ENCODE measurements at regions not wholly inside any gene's neighbourhood (a gene's known extent, or its start where the extent isn't known, plus 50 kb on each side); places are given as distances from the start of the nearest gene placed in this dataset.

DNA sequence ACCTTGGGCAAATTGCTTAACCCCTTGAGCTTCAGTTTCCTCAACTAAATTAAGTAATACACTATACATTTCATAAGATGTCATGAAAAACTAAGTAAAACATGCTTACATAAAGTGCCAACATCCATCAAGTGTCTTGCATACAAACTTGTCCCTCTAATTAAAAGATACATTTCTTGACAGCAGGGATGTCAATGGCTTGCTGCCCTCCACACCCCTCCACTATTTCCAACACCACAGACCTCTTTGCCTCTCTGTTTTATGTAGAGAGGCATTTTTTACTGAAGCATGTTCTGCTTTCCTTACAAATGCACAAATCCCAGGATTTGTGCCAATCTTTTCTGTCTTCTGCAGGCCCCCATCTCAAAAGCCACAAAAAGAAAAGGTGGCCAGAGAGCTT lies 89.0 kb upstream of the HOXC13 start:
- Mint-ChIP-seq H3K27me3 (no peaks in the 10 kb centered on the region), H3K36me3 (no peaks in the 10 kb centered on the region), H3K4me1 (no peaks in the 10 kb centered on the region), H3K27ac (no peak overlapping the region), H3K4me3 (no peak overlapping the region), H3K9me3 (no peaks in the 10 kb centered on the region)

DNA sequence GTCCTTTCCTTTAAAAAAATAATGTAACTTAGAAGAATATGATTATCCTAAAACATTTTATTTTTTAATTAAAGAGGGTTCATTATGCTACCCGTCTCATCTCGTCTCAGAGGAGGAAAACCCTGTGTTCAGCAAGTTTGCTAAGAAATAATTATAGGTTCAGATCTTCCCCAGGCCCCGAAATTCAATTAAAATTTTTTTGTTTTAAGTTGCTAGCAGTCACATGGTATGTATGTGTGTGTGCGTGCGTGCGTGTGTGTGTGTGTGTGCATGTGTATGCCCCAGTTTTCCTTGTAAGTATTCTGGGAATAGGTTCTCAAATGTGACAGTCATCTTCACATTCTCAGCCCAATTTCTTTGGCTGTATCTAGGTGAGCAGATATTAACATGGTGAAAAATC lies 86.6 kb upstream of the HOXC13 start:
- Mint-ChIP-seq H3K27me3 (no peaks in the 10 kb centered on the region), H3K4me3 (no peak overlapping the region)

GRCh38 chr12:53852992-53853391 lies 85.6 kb upstream of the HOXC13 start:
- H3K27me3 Mint-ChIP-seq: no peaks in the 10 kb centered on the region
- no peaks in the 10 kb centered on the region for H3K36me3 Mint-ChIP-seq
- H3K4me1 Mint-ChIP-seq: no peaks in the 10 kb centered on the region
- no peaks in the 10 kb centered on the region for H3K9me3 Mint-ChIP-seq
- H3K27ac Mint-ChIP-seq: no peak overlapping the region
- no peak overlapping the region for H3K4me3 Mint-ChIP-seq

More for the DNA sequence above, 86.6 kb upstream of the HOXC13 start:
- no peaks in the 10 kb centered on the region for H3K36me3 Mint-ChIP-seq
- H3K4me1 Mint-ChIP-seq: no peaks in the 10 kb centered on the region
- no peak overlapping the region for H3K27ac Mint-ChIP-seq
- no peaks in the 10 kb centered on the region for H3K9me3 Mint-ChIP-seq

- H3K27ac Mint-ChIP-seq: no peak overlapping the region
- H3K9me3 Mint-ChIP-seq: no peaks in the 10 kb centered on the region
- H3K36me3 Mint-ChIP-seq: no peaks in the 10 kb centered on the region
- no peaks in the 10 kb centered on the region for H3K27me3 Mint-ChIP-seq
- H3K4me1 Mint-ChIP-seq: no peaks in the 10 kb centered on the region
- no peak overlapping the region for H3K4me3 Mint-ChIP-seq
These were observed 83.8 kb upstream of the HOXC13 start for GRCh38 chr12:53854701-53855316.

GRCh38 chr12:53856132-53856531 lies 82.5 kb upstream of the HOXC13 start:
- H3K27me3 Mint-ChIP-seq: no peaks in the 10 kb centered on the region

DNA sequence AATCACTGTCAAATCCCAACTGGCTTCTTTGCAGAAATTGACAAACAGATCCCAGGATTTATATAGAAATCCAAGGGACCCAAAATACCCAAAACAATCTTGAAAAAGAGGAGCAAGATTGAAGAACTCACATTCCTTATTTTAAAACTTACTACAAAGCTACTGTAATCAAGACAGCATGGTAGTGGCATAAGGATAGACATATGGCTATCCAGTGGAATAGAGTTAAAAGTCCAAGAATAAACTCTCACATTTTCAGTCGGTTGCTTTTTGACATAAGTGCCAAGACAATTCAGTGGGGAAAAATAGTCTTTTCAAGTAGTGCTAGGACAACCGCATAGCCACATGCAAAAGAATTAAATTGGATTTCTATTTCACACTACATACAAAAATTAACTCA lies 81.0 kb upstream of the HOXC13 start:
- no peak overlapping the region for H3K4me3 Mint-ChIP-seq
- no peaks in the 10 kb centered on the region for H3K27me3 Mint-ChIP-seq
- H3K4me1 Mint-ChIP-seq: no peaks in the 10 kb centered on the region
- H3K36me3 Mint-ChIP-seq: no peaks in the 10 kb centered on the region
- no peaks in the 10 kb centered on the region for H3K9me3 Mint-ChIP-seq
- H3K27ac Mint-ChIP-seq: no peak overlapping the region

More at GRCh38 chr12:53856132-53856531, 82.5 kb upstream of the HOXC13 start:
- H3K36me3 Mint-ChIP-seq: no peaks in the 10 kb centered on the region
- no peak overlapping the region for H3K4me3 Mint-ChIP-seq
- H3K27ac Mint-ChIP-seq: no peak overlapping the region
- no peaks in the 10 kb centered on the region for H3K4me1 Mint-ChIP-seq
- H3K9me3 Mint-ChIP-seq: no peaks in the 10 kb centered on the region

GRCh38 chr12:53860426-53861345 lies 77.9 kb upstream of the HOXC13 start:
- no peaks in the 10 kb centered on the region for H3K27me3 Mint-ChIP-seq
- no peak overlapping the region for H3K27ac Mint-ChIP-seq
- H3K4me1 Mint-ChIP-seq: no peaks in the 10 kb centered on the region
- no peaks in the 10 kb centered on the region for H3K36me3 Mint-ChIP-seq
- H3K9me3 Mint-ChIP-seq: no peaks in the 10 kb centered on the region
- no peak overlapping the region for H3K4me3 Mint-ChIP-seq

- H3K4me3 Mint-ChIP-seq: no peak overlapping the region
These were observed 76.4 kb upstream of the HOXC13 start for GRCh38 chr12:53862206-53862605.

GRCh38 chr12:53862831-53863230 lies 75.8 kb upstream of the HOXC13 start:
- no peaks in the 10 kb centered on the region for H3K36me3 Mint-ChIP-seq
- H3K27ac Mint-ChIP-seq: no peak overlapping the region
- no peaks in the 10 kb centered on the region for H3K9me3 Mint-ChIP-seq
- H3K4me1 Mint-ChIP-seq: no peaks in the 10 kb centered on the region
- H3K4me3 Mint-ChIP-seq: no peak overlapping the region
- H3K27me3 Mint-ChIP-seq: no peaks in the 10 kb centered on the region

More at GRCh38 chr12:53862206-53862605, 76.4 kb upstream of the HOXC13 start:
- H3K9me3 Mint-ChIP-seq: no peaks in the 10 kb centered on the region
- H3K4me1 Mint-ChIP-seq: no peaks in the 10 kb centered on the region
- no peak overlapping the region for H3K27ac Mint-ChIP-seq
- H3K36me3 Mint-ChIP-seq: no peaks in the 10 kb centered on the region
- no peaks in the 10 kb centered on the region for H3K27me3 Mint-ChIP-seq

- no peaks in the 10 kb centered on the region for H3K9me3 Mint-ChIP-seq
- H3K4me3 Mint-ChIP-seq: no peak overlapping the region
- no peaks in the 10 kb centered on the region for H3K36me3 Mint-ChIP-seq
- H3K27me3 Mint-ChIP-seq: no peaks in the 10 kb centered on the region
- no peak overlapping the region for H3K27ac Mint-ChIP-seq
- H3K4me1 Mint-ChIP-seq: no peaks in the 10 kb centered on the region
These were observed 71.9 kb upstream of the HOXC13 start for GRCh38 chr12:53866727-53867126.

- Mint-ChIP-seq H3K36me3 (no peaks in the 10 kb centered on the region), H3K27me3 (no peaks in the 10 kb centered on the region), H3K4me1 (no peaks in the 10 kb centered on the region), H3K27ac (no peak overlapping the region), H3K4me3 (peak overlapping the region in 1 of 4 donors; percentile 3), H3K9me3 (no peaks in the 10 kb centered on the region)
These were observed 71.2 kb upstream of the HOXC13 start for GRCh38 chr12:53867216-53868012.

GRCh38 chr12:53868511-53868986 lies 70.1 kb upstream of the HOXC13 start:
- no peak overlapping the region for H3K27ac Mint-ChIP-seq
- H3K27me3 Mint-ChIP-seq: peaks cover 5% of the 10 kb centered on the region
- no peaks in the 10 kb centered on the region for H3K9me3 Mint-ChIP-seq
- H3K4me3 Mint-ChIP-seq: no peak overlapping the region
- no peaks in the 10 kb centered on the region for H3K4me1 Mint-ChIP-seq
- H3K36me3 Mint-ChIP-seq: no peaks in the 10 kb centered on the region

DNA sequence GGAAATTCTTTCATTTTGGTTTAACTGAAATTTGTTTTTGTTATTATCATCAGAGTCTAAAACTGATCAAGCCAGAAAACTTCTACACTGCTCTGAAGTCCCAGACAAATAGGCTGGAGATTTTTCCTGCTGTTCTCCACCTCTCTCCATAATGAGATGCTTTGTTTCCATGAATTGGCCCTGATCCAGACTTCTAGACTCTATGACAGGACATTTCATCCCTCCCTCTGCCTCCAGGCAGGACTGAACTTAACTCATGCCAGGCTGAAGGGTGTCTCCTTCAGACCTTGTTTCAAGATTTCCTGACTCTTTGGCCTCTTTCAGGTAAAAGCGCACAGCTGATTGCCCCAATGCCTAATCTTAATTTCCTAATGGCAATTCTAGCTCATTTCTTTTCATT lies 69.1 kb upstream of the HOXC13 start:
- no peak overlapping the region for H3K27ac Mint-ChIP-seq
- peaks cover 5% of the 10 kb centered on the region for H3K27me3 Mint-ChIP-seq
- H3K36me3 Mint-ChIP-seq: no peaks in the 10 kb centered on the region
- H3K4me1 Mint-ChIP-seq: no peaks in the 10 kb centered on the region
- no peaks in the 10 kb centered on the region for H3K9me3 Mint-ChIP-seq
- no peak overlapping the region for H3K4me3 Mint-ChIP-seq

- Mint-ChIP-seq H3K27ac (no peak overlapping the region), H3K4me1 (no peaks in the 10 kb centered on the region), H3K27me3 (peaks cover 5% of the 10 kb centered on the region), H3K36me3 (no peaks in the 10 kb centered on the region), H3K4me3 (no peak overlapping the region), H3K9me3 (no peaks in the 10 kb centered on the region)
These were observed 68.5 kb upstream of the HOXC13 start for GRCh38 chr12:53870117-53870516.

DNA sequence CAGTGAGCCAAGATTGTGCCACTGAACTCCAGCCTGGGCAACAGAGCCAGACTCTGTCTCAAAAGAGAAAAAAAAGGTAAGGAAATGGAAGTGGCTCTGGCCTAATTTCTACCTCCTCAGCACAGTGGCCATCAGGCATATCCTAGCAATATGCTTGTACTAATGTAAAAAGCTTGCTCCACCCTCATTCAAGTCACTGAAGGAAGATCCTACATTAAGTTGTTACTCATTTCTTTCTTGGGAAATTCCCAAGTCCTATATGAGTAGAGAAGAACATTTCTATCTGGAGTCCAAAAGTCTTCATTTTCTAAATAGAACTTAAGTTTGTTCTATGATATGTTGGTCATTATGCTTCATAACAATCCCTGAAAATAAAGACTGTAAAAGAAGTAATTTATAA lies 67.3 kb upstream of the HOXC13 start:
- H3K4me1 Mint-ChIP-seq: no peaks in the 10 kb centered on the region
- H3K27me3 Mint-ChIP-seq: peaks cover 5% of the 10 kb centered on the region
- H3K9me3 Mint-ChIP-seq: no peaks in the 10 kb centered on the region
- no peaks in the 10 kb centered on the region for H3K36me3 Mint-ChIP-seq
- no peak overlapping the region for H3K4me3 Mint-ChIP-seq
- H3K27ac Mint-ChIP-seq: no peak overlapping the region

All from IgD-negative memory B cell (primary cell).